ENCODE measurements at regions not wholly inside any gene's neighbourhood (a gene's known extent, or its start where the extent isn't known, plus 50 kb on each side); places are given as distances from the start of the nearest gene placed in this dataset.

DNA sequence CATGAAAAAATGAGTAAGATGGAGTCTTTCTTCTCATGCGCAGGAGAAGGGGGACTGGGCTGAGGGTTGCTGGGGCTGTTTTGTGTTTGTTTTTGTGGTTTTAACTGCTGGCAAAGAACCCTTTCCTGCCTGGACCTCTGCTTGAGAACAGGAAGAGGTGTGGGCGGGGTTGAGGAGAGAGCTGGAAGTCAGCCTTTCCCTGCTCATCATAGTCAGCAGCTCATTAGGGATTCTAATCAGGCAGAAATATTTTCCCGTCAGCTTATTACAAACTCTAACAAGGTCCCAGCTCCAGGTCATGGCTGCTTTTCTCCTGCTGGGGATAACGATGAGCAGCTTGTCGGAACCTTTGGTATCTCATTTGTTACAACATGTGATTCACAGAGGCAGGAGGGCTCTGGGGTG, 185.0 kb upstream of the NRXN3 start:
- TF ChIP-seq, protein P1, sequence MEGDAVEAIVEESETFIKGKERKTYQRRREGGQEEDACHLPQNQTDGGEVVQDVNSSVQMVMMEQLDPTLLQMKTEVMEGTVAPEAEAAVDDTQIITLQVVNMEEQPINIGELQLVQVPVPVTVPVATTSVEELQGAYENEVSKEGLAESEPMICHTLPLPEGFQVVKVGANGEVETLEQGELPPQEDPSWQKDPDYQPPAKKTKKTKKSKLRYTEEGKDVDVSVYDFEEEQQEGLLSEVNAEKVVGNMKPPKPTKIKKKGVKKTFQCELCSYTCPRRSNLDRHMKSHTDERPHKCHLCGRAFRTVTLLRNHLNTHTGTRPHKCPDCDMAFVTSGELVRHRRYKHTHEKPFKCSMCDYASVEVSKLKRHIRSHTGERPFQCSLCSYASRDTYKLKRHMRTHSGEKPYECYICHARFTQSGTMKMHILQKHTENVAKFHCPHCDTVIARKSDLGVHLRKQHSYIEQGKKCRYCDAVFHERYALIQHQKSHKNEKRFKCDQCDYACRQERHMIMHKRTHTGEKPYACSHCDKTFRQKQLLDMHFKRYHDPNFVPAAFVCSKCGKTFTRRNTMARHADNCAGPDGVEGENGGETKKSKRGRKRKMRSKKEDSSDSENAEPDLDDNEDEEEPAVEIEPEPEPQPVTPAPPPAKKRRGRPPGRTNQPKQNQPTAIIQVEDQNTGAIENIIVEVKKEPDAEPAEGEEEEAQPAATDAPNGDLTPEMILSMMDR (IDR thresholded peaks at IDR 0.05): no peak
- TF ChIP-seq POLR2A (IDR thresholded peaks at IDR 0.05): no peak

Measured in adrenal gland (tissue), 5 donors.